Suprapubic skin (tissue), 4 donors: ENCODE measurements at regions not wholly inside any gene's neighbourhood (a gene's known extent, or its start where the extent isn't known, plus 50 kb on each side); places are given as distances from the start of the nearest gene placed in this dataset.

Experiments
- DNase-seq, 2 donors: peaks; one replicate each; pipeline ENCODE4 v3.0.0-alpha.2; 2019; ENCODE audit warnings: low spot score in 2 of 2
- H3K27ac ChIP-seq: fragments of 200-600 bp; sonication (generic); one replicate; pipeline ENCODE4 v1.5.1; 2019
- H3K27me3 ChIP-seq: fragments of 200-600 bp; sonication (generic); one replicate; pipeline ENCODE4 v1.5.1; 2019
- H3K36me3 ChIP-seq: fragments of 200-600 bp; sonication (generic); one replicate; pipeline ENCODE4 v1.5.1; 2019
- H3K4me1 ChIP-seq: fragments of 200-600 bp; sonication (generic); one replicate; pipeline ENCODE4 v1.5.1; 2019
- H3K4me3 ChIP-seq: fragments of 200-600 bp; sonication (generic); one replicate; pipeline ENCODE4 v1.5.1; 2019; ENCODE audit warnings: mild to moderate bottlenecking
- H3K9me3 ChIP-seq: fragments of 200-600 bp; sonication (generic); one replicate; pipeline ENCODE4 v1.5.1; 2019
- EP300 ChIP-seq: sonication (generic); formaldehyde crosslinking; IDR thresholded peaks from one replicate; pipeline ENCODE4 v1.6.1; 2017; ENCODE audit warnings: antibody characterized with exemption
- POLR2A ChIP-seq, 2 donors: fragments of 450-650 bp; IDR thresholded peaks; one replicate each; pipeline ENCODE4 v1.6.1; 2017; ENCODE audit warnings: antibody characterized with exemption in 2 of 2, mild to moderate bottlenecking in 2 of 2, moderate library complexity in 2 of 2
- POLR2AphosphoS5 ChIP-seq, 3 donors: sonication (generic); formaldehyde crosslinking; IDR thresholded peaks; one replicate each; pipeline ENCODE4 v1.6.1; 2017; ENCODE audit warnings: antibody characterized with exemption in 3 of 3
- WGBS: methylation state at CpG from one replicate; pipeline ENCODE4 v1.1.5; 2018; 5-methylcytosine and 5-hydroxymethylcytosine counted together
- TF ChIP-seq, protein P1 (sequence below), 2 donors: fragments of 200-600 bp in 1 of 2; fragments of 450-650 bp in 1 of 2; sonication (generic) in 1 of 2; IDR thresholded peaks; one replicate each; pipeline ENCODE4 v1.5.1; 2016 to 2019; ENCODE audit warnings: antibody characterized with exemption in 2 of 2, mild to moderate bottlenecking in 1 of 2, moderate library complexity in 1 of 2

DNA sequence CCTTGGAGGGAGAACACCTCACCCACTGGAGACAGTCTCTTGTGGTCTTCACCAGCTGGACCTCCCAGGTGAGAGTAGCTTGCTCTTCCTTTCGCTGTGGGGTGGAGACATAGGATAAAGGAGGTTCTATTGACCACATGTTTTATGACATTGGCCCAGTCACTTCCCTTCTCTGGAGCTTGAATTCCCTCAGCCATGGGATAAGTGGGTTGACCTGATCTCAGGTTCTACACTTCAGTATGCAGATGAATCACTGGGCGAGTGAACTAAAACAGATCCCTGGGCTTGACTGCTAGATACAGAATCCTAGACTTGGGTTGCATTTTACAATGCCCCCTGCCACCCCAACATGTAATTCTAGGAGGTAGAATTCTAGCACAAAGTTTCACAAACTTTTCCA is 54.8 kb upstream of the PRSS23 start:
- no peaks in the 10 kb centered on the region for H3K36me3 ChIP-seq
- TF ChIP-seq POLR2AphosphoS5 (IDR thresholded peaks at IDR 0.05) = no peak
- TF ChIP-seq POLR2A (IDR thresholded peaks at IDR 0.05) = no peak
- TF ChIP-seq EP300 = no peak
- TF ChIP-seq, protein P1, sequence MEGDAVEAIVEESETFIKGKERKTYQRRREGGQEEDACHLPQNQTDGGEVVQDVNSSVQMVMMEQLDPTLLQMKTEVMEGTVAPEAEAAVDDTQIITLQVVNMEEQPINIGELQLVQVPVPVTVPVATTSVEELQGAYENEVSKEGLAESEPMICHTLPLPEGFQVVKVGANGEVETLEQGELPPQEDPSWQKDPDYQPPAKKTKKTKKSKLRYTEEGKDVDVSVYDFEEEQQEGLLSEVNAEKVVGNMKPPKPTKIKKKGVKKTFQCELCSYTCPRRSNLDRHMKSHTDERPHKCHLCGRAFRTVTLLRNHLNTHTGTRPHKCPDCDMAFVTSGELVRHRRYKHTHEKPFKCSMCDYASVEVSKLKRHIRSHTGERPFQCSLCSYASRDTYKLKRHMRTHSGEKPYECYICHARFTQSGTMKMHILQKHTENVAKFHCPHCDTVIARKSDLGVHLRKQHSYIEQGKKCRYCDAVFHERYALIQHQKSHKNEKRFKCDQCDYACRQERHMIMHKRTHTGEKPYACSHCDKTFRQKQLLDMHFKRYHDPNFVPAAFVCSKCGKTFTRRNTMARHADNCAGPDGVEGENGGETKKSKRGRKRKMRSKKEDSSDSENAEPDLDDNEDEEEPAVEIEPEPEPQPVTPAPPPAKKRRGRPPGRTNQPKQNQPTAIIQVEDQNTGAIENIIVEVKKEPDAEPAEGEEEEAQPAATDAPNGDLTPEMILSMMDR (IDR thresholded peaks at IDR 0.05) = no peak
- 92% methylated on average over 2 of the region's 2 CpGs for WGBS

DNA sequence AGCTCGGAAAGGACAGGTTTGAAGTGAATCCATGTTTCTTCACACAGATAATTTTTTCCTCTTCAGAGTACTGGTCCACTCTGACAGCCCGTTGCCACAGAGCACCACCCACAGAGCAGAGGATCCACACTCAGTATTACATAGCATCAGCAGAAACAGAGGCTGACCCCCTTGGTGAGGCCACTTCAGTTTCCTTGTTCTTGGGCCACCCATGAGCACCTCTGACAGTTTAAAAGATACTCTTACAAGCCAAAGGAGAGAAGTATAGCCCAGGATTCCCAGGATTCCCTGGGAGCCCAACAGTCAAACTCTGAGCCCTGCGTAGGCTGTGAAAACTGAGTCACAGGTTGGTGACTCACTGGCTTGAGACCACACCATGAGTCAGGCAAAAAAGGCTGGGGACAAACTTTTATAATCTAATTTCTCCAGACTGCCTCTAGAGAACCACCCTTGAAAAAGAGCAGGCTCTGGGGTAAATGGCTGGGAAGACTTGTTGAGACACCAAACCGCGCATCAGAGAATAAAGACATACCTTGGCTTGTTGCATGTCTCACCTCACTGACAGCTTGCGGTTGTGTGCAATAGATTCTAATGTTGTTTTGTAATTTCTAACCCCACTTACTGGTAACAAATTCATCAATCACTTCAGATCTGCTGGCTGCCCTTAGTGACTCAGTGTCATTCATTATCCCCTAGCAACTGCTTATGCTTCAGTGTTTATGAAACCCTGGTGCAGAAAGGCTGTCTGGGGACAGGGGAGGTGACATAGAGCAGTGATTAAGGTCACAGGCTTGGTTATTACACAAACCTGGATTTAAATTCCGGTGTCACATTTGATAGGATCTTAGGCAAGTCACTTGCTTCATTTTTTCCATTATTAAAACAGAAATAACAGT is 56.9 kb upstream of the PRSS23 start:
- Histone ChIP-seq H3K36me3 (no peaks in the 10 kb centered on the region), H3K27me3 (no peaks in the 10 kb centered on the region), H3K27ac (peak overlapping the region; percentile 90), H3K9me3 (no peaks in the 10 kb centered on the region), H3K4me1 (peaks cover 53% of the 10 kb centered on the region), H3K4me3 (no peak overlapping the region)
- peak in 2 of 3 donors; percentile 49 to 80 for TF ChIP-seq POLR2AphosphoS5 (IDR thresholded peaks at IDR 0.05)
- TF ChIP-seq, protein P1 (IDR thresholded peaks at IDR 0.05) = no peak
- 46% methylated on average over 7 of the region's 7 CpGs for WGBS
- DNase-seq = peak in 1 of 2 donors; percentile 76

More for the DNA sequence above, 54.8 kb upstream of the PRSS23 start:
- no peaks in the 10 kb centered on the region for H3K9me3 ChIP-seq
- no peak for DNase-seq
- H3K4me3 ChIP-seq = no peak overlapping the region
- H3K4me1 ChIP-seq = peaks cover 38% of the 10 kb centered on the region
- no peaks in the 10 kb centered on the region for H3K27me3 ChIP-seq
- no peak overlapping the region for H3K27ac ChIP-seq

DNA sequence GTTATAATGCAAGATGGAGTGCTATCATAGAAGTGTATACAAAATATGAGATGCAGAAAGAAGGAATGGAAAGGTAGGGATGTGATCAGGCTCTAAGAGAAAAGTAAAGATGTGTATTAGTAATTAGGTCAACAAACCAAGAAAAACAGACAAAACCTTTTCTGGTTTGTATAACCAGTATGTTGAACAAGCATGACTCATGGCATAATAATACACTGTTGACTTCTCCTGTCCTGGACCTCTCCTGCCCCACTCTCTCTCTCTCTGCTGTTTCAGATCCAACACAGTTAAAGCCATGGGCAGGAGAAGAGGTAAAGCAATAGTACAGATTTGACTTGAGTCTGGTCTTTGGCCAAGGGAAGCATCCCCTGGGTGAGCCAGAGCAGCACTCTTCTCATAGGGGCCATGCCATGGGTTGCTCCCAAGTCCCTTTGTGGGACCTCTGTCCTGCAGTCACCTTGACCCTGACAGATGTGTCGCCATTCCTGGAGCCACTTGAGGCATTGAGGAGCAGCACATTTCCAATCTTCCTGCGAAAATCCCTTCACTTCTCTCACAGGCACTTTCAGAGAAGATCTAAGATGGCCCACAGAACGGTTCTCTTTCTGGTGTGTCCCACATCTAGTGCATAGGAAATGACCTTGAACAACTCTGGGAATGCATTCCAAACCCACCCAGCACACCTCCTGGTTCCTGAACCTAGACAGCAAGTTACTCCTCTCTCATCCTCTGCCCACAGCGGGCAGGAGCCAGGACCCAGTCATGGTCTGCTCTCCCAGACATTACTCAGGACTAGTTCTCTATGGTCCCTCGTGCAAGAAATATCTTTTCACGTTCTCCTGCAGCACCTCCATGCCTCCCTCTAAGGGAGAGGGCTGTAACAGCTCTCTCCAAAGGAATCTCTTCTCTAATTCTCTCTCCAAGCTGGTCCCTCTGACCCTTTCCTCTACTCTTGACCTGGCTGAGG is 58.2 kb upstream of the PRSS23 start:
- WGBS = 93% methylated on average over 6 of the region's 6 CpGs
- H3K27ac ChIP-seq = peak overlapping the region; percentile 90
- no peaks in the 10 kb centered on the region for H3K9me3 ChIP-seq
- no peaks in the 10 kb centered on the region for H3K36me3 ChIP-seq
- no peaks in the 10 kb centered on the region for H3K27me3 ChIP-seq
- no peak overlapping the region for H3K4me3 ChIP-seq
- peaks cover 66% of the 10 kb centered on the region for H3K4me1 ChIP-seq
- TF ChIP-seq EP300 = no peak
- no peak for DNase-seq

DNA sequence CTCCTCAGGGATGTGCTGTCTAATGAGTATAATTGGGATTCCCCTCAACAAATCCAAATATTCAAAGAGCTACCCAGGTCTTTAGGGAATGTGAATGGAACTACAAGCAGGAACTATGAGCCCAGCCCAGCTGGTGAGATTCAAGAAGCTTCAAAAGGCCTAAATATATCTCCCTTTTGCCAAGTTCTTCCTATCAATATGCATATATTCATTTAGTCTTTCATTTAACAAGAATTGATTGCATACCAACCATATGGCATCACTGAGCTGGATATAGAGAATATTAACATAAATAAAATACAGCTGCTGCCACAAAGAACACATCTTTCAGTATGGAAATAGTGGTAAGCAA is 58.9 kb upstream of the PRSS23 start:
- no peaks in the 10 kb centered on the region for H3K9me3 ChIP-seq
- DNase-seq = no peak
- H3K27ac ChIP-seq = peak overlapping the region; percentile 90
- peaks cover 68% of the 10 kb centered on the region for H3K4me1 ChIP-seq
- no peaks in the 10 kb centered on the region for H3K36me3 ChIP-seq
- H3K27me3 ChIP-seq = no peaks in the 10 kb centered on the region
- no peak for TF ChIP-seq POLR2AphosphoS5 (IDR thresholded peaks at IDR 0.05)
- no peak for TF ChIP-seq POLR2A (IDR thresholded peaks at IDR 0.05)
- TF ChIP-seq EP300 = no peak
- TF ChIP-seq, protein P1 (IDR thresholded peaks at IDR 0.05) = no peak
- H3K4me3 ChIP-seq = no peak overlapping the region

DNA sequence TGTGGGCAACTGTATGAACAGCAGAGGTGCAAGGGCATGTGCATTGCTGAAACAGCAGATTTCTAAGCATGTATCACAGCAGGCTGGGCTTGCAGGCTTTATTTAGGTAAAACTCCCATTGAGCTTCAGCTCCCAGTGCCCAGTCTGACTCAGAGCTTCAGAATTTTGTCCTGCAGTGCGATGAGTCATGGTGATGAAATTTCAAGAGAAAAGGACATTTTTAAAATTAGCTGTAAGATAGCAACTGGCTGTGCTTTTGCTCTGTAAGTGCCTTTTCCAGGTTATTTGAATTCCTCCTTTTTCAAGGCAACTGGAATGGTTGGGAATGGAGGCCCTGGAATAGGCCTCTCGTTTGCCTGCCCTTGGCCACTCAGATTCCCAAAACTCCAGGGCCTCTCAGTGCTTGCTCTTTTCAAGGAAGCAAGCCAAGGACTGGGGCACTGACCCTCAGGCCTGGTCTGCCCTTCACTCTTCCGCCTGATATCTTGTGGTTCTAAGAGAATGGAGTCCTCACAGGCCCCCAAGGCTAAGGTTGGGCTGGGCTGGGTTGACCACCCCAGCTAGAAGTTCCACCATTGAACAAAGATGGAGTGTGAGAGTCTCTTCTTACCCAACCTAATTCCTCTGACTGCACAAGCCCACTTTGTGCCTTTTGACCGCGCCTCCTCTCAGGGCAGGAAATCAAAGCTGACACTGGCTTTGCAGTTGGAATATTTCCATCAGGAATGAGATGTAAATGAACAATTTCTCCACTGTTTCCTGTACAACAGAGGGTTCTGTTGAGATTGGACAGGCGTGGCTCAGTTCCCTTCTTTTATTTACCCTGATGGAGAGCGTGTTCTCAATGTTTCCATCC is 59.5 kb upstream of the PRSS23 start:
- Histone ChIP-seq H3K4me1 (peaks cover 68% of the 10 kb centered on the region), H3K9me3 (no peaks in the 10 kb centered on the region), H3K4me3 (no peak overlapping the region), H3K36me3 (no peaks in the 10 kb centered on the region), H3K27me3 (no peaks in the 10 kb centered on the region), H3K27ac (peak overlapping the region; percentile 90)
- TF ChIP-seq POLR2A (IDR thresholded peaks at IDR 0.05) (no peak), POLR2AphosphoS5 (IDR thresholded peaks at IDR 0.05) (peak in 1 of 3 donors; percentile 9), EP300 (no peak)
- TF ChIP-seq, protein P1 (IDR thresholded peaks at IDR 0.05) = no peak
- DNase-seq = peak in 1 of 2 donors; percentile 72
- 59% methylated on average over 7 of the region's 7 CpGs for WGBS
